ENCODE measurements at regions not wholly inside any gene's neighbourhood (a gene's known extent, or its start where the extent isn't known, plus 50 kb on each side); places are given as distances from the start of the nearest gene placed in this dataset.

DNA sequence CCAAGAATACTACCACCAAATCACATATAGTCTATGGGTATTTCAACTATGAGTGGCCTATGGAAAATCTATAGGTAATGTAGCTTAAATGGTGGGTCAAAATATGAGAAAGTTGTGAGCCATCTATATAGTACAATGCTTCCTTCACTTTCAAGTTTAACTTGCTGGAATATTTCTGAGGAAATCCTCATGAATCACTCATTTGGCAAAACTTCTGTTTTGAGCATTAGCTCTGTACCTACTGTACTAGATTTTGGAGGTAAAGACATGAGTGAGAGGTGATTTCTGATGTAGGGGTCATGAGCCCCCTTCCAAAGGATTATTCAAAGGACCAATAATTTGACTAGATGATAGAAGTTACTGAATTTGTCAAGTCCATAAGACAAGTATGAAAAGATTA lies 80.6 kb upstream of the DAB2 start:
- Histone ChIP-seq H3K4me3 (ENCODE audit: low read depth, low read length, poor library complexity, severe bottlenecking) (no peak overlapping the region), H3K27ac (ENCODE audit: low read depth, low read length, poor library complexity, severe bottlenecking) (no peak overlapping the region), H4K20me1 (ENCODE audit: insufficient read depth, low read length) (no peaks in the 10 kb centered on the region), H3F3A (ENCODE audit: insufficient read depth, low read length) (no peaks in the 10 kb centered on the region), H3K9ac (ENCODE audit: low read length) (no peak overlapping the region), H3K4me2 (ENCODE audit: low read length) (no peak overlapping the region), H2AFZ (ENCODE audit: low read length) (no peak overlapping the region), H3K9me2 (ENCODE audit: low read depth, low read length) (no peaks in the 10 kb centered on the region), H3K27me3 (ENCODE audit: insufficient read depth, low read length) (no peaks in the 10 kb centered on the region), H3K9me3 (ENCODE audit: low read length) (no peaks in the 10 kb centered on the region), H3K4me1 (ENCODE audit: insufficient read depth, low read length, severe bottlenecking) (no peaks in the 10 kb centered on the region), H3K36me3 (ENCODE audit: insufficient read depth, low read length) (no peaks in the 10 kb centered on the region), H3K79me2 (ENCODE audit: insufficient read depth, low read length) (no peaks in the 10 kb centered on the region)
- TF ChIP-seq, protein P1, sequence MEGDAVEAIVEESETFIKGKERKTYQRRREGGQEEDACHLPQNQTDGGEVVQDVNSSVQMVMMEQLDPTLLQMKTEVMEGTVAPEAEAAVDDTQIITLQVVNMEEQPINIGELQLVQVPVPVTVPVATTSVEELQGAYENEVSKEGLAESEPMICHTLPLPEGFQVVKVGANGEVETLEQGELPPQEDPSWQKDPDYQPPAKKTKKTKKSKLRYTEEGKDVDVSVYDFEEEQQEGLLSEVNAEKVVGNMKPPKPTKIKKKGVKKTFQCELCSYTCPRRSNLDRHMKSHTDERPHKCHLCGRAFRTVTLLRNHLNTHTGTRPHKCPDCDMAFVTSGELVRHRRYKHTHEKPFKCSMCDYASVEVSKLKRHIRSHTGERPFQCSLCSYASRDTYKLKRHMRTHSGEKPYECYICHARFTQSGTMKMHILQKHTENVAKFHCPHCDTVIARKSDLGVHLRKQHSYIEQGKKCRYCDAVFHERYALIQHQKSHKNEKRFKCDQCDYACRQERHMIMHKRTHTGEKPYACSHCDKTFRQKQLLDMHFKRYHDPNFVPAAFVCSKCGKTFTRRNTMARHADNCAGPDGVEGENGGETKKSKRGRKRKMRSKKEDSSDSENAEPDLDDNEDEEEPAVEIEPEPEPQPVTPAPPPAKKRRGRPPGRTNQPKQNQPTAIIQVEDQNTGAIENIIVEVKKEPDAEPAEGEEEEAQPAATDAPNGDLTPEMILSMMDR (IDR thresholded peaks at IDR 0.05; ENCODE audit: low read length): no peak
- no peak for TF ChIP-seq EZH2 (IDR thresholded peaks at IDR 0.05; ENCODE audit: borderline replicate concordance, low read length)

DNA sequence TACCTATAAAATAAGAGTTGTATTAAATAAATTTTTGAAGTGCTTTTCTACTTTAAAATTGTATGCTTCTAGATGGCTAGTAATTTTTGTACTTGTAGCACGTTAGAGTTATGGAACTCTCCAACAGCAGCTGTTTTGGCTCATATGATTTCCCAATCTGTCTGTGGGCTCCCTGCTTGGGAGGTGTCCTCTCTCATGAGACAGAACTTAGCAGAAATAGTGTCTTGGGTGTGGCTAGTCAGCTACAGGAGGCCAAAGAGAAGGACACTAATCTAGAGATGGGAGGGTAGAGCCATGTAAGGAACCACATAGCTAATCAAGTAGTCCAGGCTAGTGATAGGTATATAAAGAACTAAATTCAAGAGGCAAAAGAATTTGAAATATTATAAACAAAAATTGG lies 78.4 kb upstream of the DAB2 start:
- Histone ChIP-seq H3K79me2 (ENCODE audit: insufficient read depth, low read length) (no peaks in the 10 kb centered on the region), H3F3A (ENCODE audit: insufficient read depth, low read length) (no peaks in the 10 kb centered on the region), H3K36me3 (ENCODE audit: insufficient read depth, low read length) (no peaks in the 10 kb centered on the region), H4K20me1 (ENCODE audit: insufficient read depth, low read length) (no peaks in the 10 kb centered on the region), H3K9me2 (ENCODE audit: low read depth, low read length) (no peaks in the 10 kb centered on the region), H3K9ac (ENCODE audit: low read length) (no peak overlapping the region), H3K4me2 (ENCODE audit: low read length) (no peak overlapping the region), H3K4me1 (ENCODE audit: insufficient read depth, low read length, severe bottlenecking) (no peaks in the 10 kb centered on the region), H3K27me3 (ENCODE audit: insufficient read depth, low read length) (no peaks in the 10 kb centered on the region), H2AFZ (ENCODE audit: low read length) (no peak overlapping the region), H3K9me3 (ENCODE audit: low read length) (no peaks in the 10 kb centered on the region), H3K27ac (ENCODE audit: low read depth, low read length, poor library complexity, severe bottlenecking) (no peak overlapping the region), H3K4me3 (ENCODE audit: low read depth, low read length, poor library complexity, severe bottlenecking) (no peak overlapping the region)
- TF ChIP-seq, protein P1 (IDR thresholded peaks at IDR 0.05; ENCODE audit: low read length): no peak
- no peak for TF ChIP-seq EZH2 (IDR thresholded peaks at IDR 0.05; ENCODE audit: borderline replicate concordance, low read length)

DNA sequence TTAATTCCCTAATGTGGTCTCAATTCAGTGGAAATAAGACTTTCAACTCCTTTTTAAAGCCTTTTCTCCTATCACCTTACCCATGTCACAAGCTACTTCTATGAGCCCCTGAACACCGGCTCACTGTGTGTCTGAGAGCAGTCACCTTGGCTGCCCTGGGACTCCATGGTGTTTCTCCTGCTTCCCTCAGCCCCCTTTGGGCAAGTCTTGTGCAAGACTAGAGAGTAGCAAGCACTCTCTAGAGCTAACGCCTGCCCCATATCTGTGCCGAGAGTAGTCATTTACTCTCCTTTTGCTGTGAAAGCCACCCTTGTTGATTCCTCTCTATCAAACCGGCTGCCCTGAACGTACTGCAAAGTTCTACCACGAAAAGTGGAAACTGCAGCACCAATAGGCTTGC lies 77.9 kb upstream of the DAB2 start:
- Histone ChIP-seq H3K79me2 (ENCODE audit: insufficient read depth, low read length) (no peaks in the 10 kb centered on the region), H3F3A (ENCODE audit: insufficient read depth, low read length) (no peaks in the 10 kb centered on the region), H3K4me3 (ENCODE audit: low read depth, low read length, poor library complexity, severe bottlenecking) (no peak overlapping the region), H2AFZ (ENCODE audit: low read length) (no peak overlapping the region), H3K27ac (ENCODE audit: low read depth, low read length, poor library complexity, severe bottlenecking) (no peak overlapping the region), H3K9ac (ENCODE audit: low read length) (no peak overlapping the region), H4K20me1 (ENCODE audit: insufficient read depth, low read length) (no peaks in the 10 kb centered on the region), H3K4me1 (ENCODE audit: insufficient read depth, low read length, severe bottlenecking) (no peaks in the 10 kb centered on the region), H3K9me3 (ENCODE audit: low read length) (no peaks in the 10 kb centered on the region), H3K36me3 (ENCODE audit: insufficient read depth, low read length) (no peaks in the 10 kb centered on the region), H3K4me2 (ENCODE audit: low read length) (no peak overlapping the region), H3K9me2 (ENCODE audit: low read depth, low read length) (no peaks in the 10 kb centered on the region), H3K27me3 (ENCODE audit: insufficient read depth, low read length) (no peaks in the 10 kb centered on the region)
- no peak for TF ChIP-seq EZH2 (IDR thresholded peaks at IDR 0.05; ENCODE audit: borderline replicate concordance, low read length)
- TF ChIP-seq, protein P1 (IDR thresholded peaks at IDR 0.05; ENCODE audit: low read length): no peak
